ENCODE measurements at regions not wholly inside any gene's neighbourhood (a gene's known extent, or its start where the extent isn't known, plus 50 kb on each side); places are given as distances from the start of the nearest gene placed in this dataset.
"Not testable (repeated sequence)": the region's sequence is repeated elsewhere in the genome, so short reads cannot be mapped to it uniquely, and the experiment has no call there.

DNA sequence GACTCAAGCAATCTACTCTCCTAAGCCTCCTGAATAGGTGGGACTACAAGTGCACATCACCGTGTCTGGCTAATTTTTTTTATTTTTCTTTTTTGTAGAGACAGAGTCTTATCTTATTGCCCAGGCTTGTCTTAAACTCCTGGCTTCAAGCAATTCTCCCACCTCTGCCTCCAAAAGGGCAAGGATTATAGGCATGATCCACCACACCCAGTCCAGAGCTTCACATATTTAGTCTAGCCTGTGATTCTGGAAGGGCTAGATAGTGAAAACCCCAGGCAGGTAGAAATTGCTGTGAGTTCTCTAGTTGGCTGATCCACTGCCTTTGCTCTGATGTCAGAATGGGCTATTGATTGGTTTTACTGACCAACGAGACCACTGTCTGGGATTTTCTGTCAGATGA lies 854.6 kb upstream of the MIR17HG start:
- H3K27ac ChIP-seq (ENCODE audit: low read depth, low read length) = no peak overlapping the region
- ChIA-PET POLR2A (no interaction called here), CTCF (interaction anchor here (0.5 kb wide), 1 partner anchor 14 kb away, joined by 3 read pairs; no protein-coding TSS in a partner anchor)
- no peaks in the 10 kb centered on the region; the same call in 1 of the 2 replicates for H3K9me3 ChIP-seq (ENCODE audit: control insufficient read depth, insufficient read depth, low read length)
- TF ChIP-seq, protein P1, sequence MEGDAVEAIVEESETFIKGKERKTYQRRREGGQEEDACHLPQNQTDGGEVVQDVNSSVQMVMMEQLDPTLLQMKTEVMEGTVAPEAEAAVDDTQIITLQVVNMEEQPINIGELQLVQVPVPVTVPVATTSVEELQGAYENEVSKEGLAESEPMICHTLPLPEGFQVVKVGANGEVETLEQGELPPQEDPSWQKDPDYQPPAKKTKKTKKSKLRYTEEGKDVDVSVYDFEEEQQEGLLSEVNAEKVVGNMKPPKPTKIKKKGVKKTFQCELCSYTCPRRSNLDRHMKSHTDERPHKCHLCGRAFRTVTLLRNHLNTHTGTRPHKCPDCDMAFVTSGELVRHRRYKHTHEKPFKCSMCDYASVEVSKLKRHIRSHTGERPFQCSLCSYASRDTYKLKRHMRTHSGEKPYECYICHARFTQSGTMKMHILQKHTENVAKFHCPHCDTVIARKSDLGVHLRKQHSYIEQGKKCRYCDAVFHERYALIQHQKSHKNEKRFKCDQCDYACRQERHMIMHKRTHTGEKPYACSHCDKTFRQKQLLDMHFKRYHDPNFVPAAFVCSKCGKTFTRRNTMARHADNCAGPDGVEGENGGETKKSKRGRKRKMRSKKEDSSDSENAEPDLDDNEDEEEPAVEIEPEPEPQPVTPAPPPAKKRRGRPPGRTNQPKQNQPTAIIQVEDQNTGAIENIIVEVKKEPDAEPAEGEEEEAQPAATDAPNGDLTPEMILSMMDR (IDR thresholded peaks at IDR 0.05; ENCODE audit: low read depth, low read length) = no peak
- H3K27me3 ChIP-seq (ENCODE audit: control insufficient read depth, insufficient read depth, low read length) = no peaks in the 10 kb centered on the region
- no peak overlapping the region for H3K4me3 ChIP-seq (ENCODE audit: low read depth, low read length)
- DNase-seq (ENCODE audit: low read depth, low spot score) = no peak

DNA sequence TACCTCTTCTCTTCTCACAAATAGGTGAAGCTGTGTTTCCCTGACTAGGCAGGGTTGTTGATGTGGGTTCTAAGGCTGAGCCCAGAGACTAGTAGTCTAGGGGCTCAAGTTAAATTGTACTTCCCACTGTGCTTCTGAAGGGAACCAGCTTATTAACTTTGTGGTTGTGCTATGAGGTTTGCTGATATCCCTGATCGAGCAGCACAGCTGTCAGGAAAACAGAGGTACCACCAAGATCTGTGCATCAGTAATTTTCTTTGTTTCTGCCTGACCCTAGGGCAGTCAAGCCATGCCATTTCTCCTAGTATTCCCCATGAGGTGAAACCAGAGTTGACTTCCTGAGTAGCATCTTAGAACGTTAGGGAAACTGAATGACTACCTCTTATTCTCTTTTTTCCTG lies 853.8 kb upstream of the MIR17HG start:
- TF ChIP-seq, protein P1 (IDR thresholded peaks at IDR 0.05; ENCODE audit: low read depth, low read length) = no peak
- POLR2A ChIA-PET = no interaction called here
- CTCF ChIA-PET = no interaction called here
- no peak overlapping the region for H3K27ac ChIP-seq (ENCODE audit: low read depth, low read length)
- H3K27me3 ChIP-seq (ENCODE audit: control insufficient read depth, insufficient read depth, low read length) = no peaks in the 10 kb centered on the region
- no peak overlapping the region for H3K4me3 ChIP-seq (ENCODE audit: low read depth, low read length)
- DNase-seq (ENCODE audit: low read depth, low spot score) = no peak
- H3K9me3 ChIP-seq (ENCODE audit: control insufficient read depth, insufficient read depth, low read length) = no peaks in the 10 kb centered on the region; the same call in 1 of the 2 replicates

DNA sequence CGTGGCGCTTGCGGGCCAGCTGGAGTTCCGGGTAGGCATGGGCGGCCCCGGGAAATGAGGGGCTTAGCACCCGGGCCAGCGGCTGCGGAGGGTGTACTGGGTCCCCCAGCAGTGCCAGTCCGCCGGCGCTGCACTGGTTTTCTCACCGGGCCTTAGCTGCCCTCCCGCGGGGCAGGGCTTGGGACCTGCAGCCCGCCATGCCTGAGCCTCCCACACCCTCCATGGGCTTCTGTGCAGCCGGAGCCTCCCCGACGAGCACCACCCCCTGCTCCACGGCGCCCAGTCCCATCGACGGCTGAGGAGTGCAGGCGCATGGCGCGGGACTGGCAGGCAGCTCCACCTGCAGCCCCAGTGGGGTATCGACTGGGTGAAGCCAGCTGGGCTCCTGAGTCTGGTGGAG lies 852.6 kb upstream of the MIR17HG start:
- CTCF ChIA-PET; H3K9me3 ChIP-seq (ENCODE audit: control insufficient read depth, insufficient read depth, low read length); POLR2A ChIA-PET; H3K4me3 ChIP-seq (ENCODE audit: low read depth, low read length); DNase-seq (ENCODE audit: low read depth, low spot score); H3K27me3 ChIP-seq (ENCODE audit: control insufficient read depth, insufficient read depth, low read length); H3K27ac ChIP-seq (ENCODE audit: low read depth, low read length): not testable (repeated sequence)

DNA sequence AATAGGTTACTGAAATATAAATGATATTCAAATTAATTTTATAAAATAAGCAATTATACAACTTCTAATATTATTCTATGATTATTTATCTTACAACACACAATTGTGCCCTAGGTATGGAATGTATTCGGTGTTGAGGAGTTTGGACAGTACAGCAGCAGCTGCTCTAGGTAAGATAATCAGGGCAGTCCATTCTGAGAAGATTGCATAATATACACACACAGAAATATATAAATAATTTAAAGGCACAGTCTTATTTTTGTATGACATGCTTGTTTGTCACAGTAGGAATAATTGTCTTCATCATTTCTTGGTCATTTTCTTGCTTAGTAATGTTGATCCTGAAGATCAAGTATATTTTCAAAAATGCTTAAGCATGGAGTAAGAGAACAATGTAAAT lies 849.4 kb upstream of the MIR17HG start:
- POLR2A ChIA-PET = no interaction called here
- TF ChIP-seq, protein P1 (IDR thresholded peaks at IDR 0.05; ENCODE audit: low read depth, low read length) = no peak
- Histone ChIP-seq H3K4me3 (ENCODE audit: low read depth, low read length) (no peak overlapping the region), H3K27me3 (ENCODE audit: control insufficient read depth, insufficient read depth, low read length) (no peaks in the 10 kb centered on the region), H3K27ac (ENCODE audit: low read depth, low read length) (no peak overlapping the region), H3K9me3 (ENCODE audit: control insufficient read depth, insufficient read depth, low read length) (no peaks in the 10 kb centered on the region; the same call in 1 of the 2 replicates)
- no peak for DNase-seq (ENCODE audit: low read depth, low spot score)
- CTCF ChIA-PET = no interaction called here

DNA sequence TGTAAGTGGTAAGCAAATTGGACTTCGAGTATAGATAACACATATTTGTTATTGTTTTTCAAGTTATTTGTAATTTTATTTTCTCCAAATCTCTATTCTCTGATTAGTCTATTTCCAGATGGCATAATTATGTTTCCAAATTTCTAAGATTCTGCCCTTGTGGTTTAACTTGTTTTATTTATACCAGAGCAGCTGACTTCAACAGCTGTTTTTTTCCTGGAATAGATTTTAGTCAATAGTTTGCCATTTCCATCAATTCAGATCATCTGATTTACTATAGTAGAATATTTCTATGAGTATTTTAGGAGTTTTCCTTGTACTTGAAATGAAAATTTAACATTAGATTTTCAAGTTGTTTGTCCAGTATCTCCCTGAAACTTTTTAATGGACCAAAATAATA lies 848.7 kb upstream of the MIR17HG start:
- POLR2A ChIA-PET = no interaction called here
- no peaks in the 10 kb centered on the region for H3K27me3 ChIP-seq (ENCODE audit: control insufficient read depth, insufficient read depth, low read length)
- H3K27ac ChIP-seq (ENCODE audit: low read depth, low read length) = no peak overlapping the region
- DNase-seq (ENCODE audit: low read depth, low spot score) = no peak
- H3K4me3 ChIP-seq (ENCODE audit: low read depth, low read length) = no peak overlapping the region
- H3K9me3 ChIP-seq (ENCODE audit: control insufficient read depth, insufficient read depth, low read length) = no peaks in the 10 kb centered on the region; the same call in 1 of the 2 replicates
- CTCF ChIA-PET = no interaction called here
- TF ChIP-seq, protein P1 (IDR thresholded peaks at IDR 0.05; ENCODE audit: low read depth, low read length) = no peak

DNA sequence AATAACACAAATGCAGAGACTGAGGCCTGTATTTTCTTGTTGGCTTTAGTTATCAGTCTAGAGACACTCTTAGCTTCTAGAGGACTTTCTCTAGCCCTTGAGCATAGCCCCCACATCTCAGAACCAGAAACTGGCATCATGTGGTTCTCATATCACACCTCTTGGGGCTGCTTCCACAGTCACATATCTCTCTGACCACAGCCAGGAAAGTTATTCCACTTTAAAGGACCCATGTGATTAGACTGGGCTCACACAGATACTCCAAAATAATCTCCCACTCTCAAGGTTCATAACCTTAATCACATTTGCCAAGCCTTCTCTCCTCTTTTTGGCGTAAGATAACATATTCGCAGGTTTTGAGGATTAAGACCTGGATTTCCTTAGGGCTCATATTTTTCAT lies 846.9 kb upstream of the MIR17HG start:
- no peaks in the 10 kb centered on the region for H3K9me3 ChIP-seq (ENCODE audit: control insufficient read depth, insufficient read depth, low read length)
- H3K27me3 ChIP-seq (ENCODE audit: control insufficient read depth, insufficient read depth, low read length) = no peaks in the 10 kb centered on the region
- no peak overlapping the region for H3K4me3 ChIP-seq (ENCODE audit: low read depth, low read length)
- TF ChIP-seq, protein P1 (IDR thresholded peaks at IDR 0.05; ENCODE audit: low read depth, low read length) = no peak
- no peak overlapping the region for H3K27ac ChIP-seq (ENCODE audit: low read depth, low read length)
- DNase-seq (ENCODE audit: low read depth, low spot score) = no peak
- CTCF ChIA-PET = no interaction called here
- POLR2A ChIA-PET = no interaction called here

Data from AG04450 (cell line).